Uterus (tissue), 3 donors: ENCODE measurements at regions not wholly inside any gene's neighbourhood (a gene's known extent, or its start where the extent isn't known, plus 50 kb on each side); places are given as distances from the start of the nearest gene placed in this dataset.

ENCODE experiments used
- DNase-seq, 2 donors: peaks; one replicate each; pipeline ENCODE4 v3.0.0-alpha.2; 2019 to 2020
- H3K27ac ChIP-seq, 2 donors: fragments of 200-600 bp; sonication (generic); 1 replicate in 1 of 2; 2 replicates in 1 of 2; pipeline ENCODE4 v1.5.1; 2016 to 2018
- H3K27me3 ChIP-seq, 2 donors: fragments of 200-600 bp; sonication (generic); one replicate each; pipeline ENCODE4 v1.5.1; 2018 to 2019; ENCODE audit warnings: control low read depth in 1 of 2
- H3K36me3 ChIP-seq, 2 donors: fragments of 200-600 bp; sonication (generic); one replicate each; pipeline ENCODE4 v1.5.1; 2019; ENCODE audit warnings: control low read depth in 1 of 2
- H3K4me1 ChIP-seq, 2 donors: fragments of 200-600 bp; sonication (generic); one replicate each; pipeline ENCODE4 v1.5.1; 2018 to 2019; ENCODE audit warnings: control low read depth in 1 of 2
- H3K4me3 ChIP-seq, 2 donors: fragments of 200-600 bp; sonication (generic); 1 replicate in 1 of 2; 2 replicates in 1 of 2; pipeline ENCODE4 v1.5.1; 2018 to 2019; ENCODE audit warnings: mild to moderate bottlenecking in 1 of 2
- H3K9me3 ChIP-seq, 2 donors: fragments of 200-600 bp; sonication (generic); one replicate each; pipeline ENCODE4 v1.5.1; 2019; ENCODE audit warnings: control low read depth in 1 of 2
- CTCF ChIP-seq, 4 experiments: fragments of 200-600 bp in 2 of 4; fragments of 450-650 bp in 2 of 4; sonication (generic) in 2 of 4; IDR thresholded peaks; one replicate each; pipeline ENCODE4 v1.5.1; 2016 to 2019; ENCODE audit warnings: antibody characterized with exemption in 4 of 4, mild to moderate bottlenecking in 2 of 4, moderate library complexity in 1 of 4
- POLR2A ChIP-seq, 2 donors: fragments of 450-650 bp; IDR thresholded peaks; one replicate each; pipeline ENCODE4 v1.6.1; 2016; ENCODE audit warnings: antibody characterized with exemption in 2 of 2, mild to moderate bottlenecking in 1 of 2, moderate library complexity in 1 of 2
- intact Hi-C: fragments of 100-400 bp; cut with DNase I; formaldehyde crosslinking; loops from one replicate; pipeline ENCODE4 v1.15.1; 2023; ENCODE audit warnings: low total_unique reads
- donor health status: DM: yes; HTN: yes; CAD: no.

DNA sequence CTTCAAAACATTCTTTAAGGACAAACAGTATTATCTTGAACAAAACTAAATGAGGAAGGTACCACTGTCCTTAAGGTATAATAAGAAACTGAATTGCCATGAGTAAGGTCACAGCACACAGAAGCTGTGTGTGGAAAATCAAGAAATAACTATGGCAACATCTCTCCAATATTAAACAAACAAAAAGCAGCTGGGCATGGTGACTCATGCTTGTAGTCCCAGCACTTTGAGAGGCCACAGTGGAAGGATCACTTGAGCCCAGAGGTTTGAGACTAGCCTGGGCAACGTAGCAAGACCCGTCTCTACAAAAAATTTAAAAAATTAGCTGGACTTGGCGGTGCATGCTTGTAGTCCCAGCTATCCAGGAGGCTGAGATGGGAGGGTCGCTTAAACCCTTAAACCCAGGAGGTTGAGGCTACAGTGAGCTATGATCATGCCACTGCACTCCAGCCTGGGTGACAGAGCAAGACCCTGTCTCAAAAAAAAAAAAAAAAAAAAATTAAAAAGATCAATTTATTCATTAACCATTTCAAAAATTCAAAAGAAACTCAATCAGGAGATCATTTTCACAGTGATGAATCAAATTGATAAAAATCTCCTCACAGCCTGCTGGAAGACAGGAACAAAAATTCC, 195.4 kb downstream of the SKIDA1 start:
- no peaks in the 10 kb centered on the region for H3K9me3 ChIP-seq
- H3K36me3 ChIP-seq = no peaks in the 10 kb centered on the region
- no peaks in the 10 kb centered on the region for H3K4me1 ChIP-seq
- H3K27ac ChIP-seq = peak overlapping the region; percentile 36 to 54
- no peak for TF ChIP-seq CTCF (IDR thresholded peaks at IDR 0.05)
- no peak for TF ChIP-seq POLR2A (IDR thresholded peaks at IDR 0.05)
- intact Hi-C loops = no loop called here
- peak in 1 of 2 donors; percentile 35 for DNase-seq
- H3K4me3 ChIP-seq = no peak overlapping the region
- no peaks in the 10 kb centered on the region for H3K27me3 ChIP-seq

GRCh38 chr10:21327289-21327993, 198.0 kb downstream of the SKIDA1 start:
- Histone ChIP-seq H3K27me3 (no peaks in the 10 kb centered on the region), H3K36me3 (no peaks in the 10 kb centered on the region), H3K4me3 (no peak overlapping the region), H3K9me3 (no peaks in the 10 kb centered on the region), H3K27ac (no peak overlapping the region), H3K4me1 (no peaks in the 10 kb centered on the region)
- no peak for TF ChIP-seq POLR2A (IDR thresholded peaks at IDR 0.05)
- no peak for TF ChIP-seq CTCF (IDR thresholded peaks at IDR 0.05)
- intact Hi-C loops = no loop called here
- DNase-seq = no peak

- Histone ChIP-seq H3K36me3 (no peaks in the 10 kb centered on the region), H3K27ac (no peak overlapping the region), H3K4me3 (no peak overlapping the region), H3K4me1 (no peaks in the 10 kb centered on the region), H3K9me3 (no peaks in the 10 kb centered on the region), H3K27me3 (no peaks in the 10 kb centered on the region)
- DNase-seq = no peak
- intact Hi-C loops = no loop called here
- TF ChIP-seq POLR2A (IDR thresholded peaks at IDR 0.05) (no peak), CTCF (IDR thresholded peaks at IDR 0.05) (no peak)
Measured at GRCh38 chr10:21326594-21327288, 198.7 kb downstream of the SKIDA1 start.

GRCh38 chr10:21318540-21319167, 206.8 kb downstream of the SKIDA1 start:
- peak in 1 of 2 donors; percentile 28 for DNase-seq
- H3K36me3 ChIP-seq = no peaks in the 10 kb centered on the region
- intact Hi-C loops = loop anchor here (10.0 kb wide), 1 partner anchor 46 kb away; no protein-coding TSS in a partner anchor

More at GRCh38 chr10:21318540-21319167, 206.8 kb downstream of the SKIDA1 start:
- no peak overlapping the region for H3K27ac ChIP-seq
- H3K27me3 ChIP-seq = no peaks in the 10 kb centered on the region
- H3K9me3 ChIP-seq = no peaks in the 10 kb centered on the region
- peaks cover 6 to 9% of the 10 kb centered on the region in 2 donors for H3K4me1 ChIP-seq
- TF ChIP-seq POLR2A (IDR thresholded peaks at IDR 0.05) (no peak), CTCF (IDR thresholded peaks at IDR 0.05) (no peak)
- no peak overlapping the region for H3K4me3 ChIP-seq
